GM23338 (cell line): ENCODE measurements at regions not wholly inside any gene's neighbourhood (a gene's known extent, or its start where the extent isn't known, plus 50 kb on each side); places are given as distances from the start of the nearest gene placed in this dataset.

Experiments used
- ATAC-seq: fragments of 200-7000 bp; cut with Tn5 transposase; 3 replicates; pipeline ENCODE4 v1.9.1; 2020
- DNase-seq: peaks from one replicate; pipeline ENCODE4 v3.0.0-alpha.2; 2015; ENCODE audit warnings: low spot score
- H2AFZ ChIP-seq: fragments of 200-600 bp; sonication (generic); 2 replicates; pipeline ENCODE4 v1.8.0; 2016; ENCODE audit warnings: antibody characterized with exemption, mild to moderate bottlenecking, moderate library complexity
- H3F3A ChIP-seq: fragments of 200-600 bp; sonication (generic); replicated peaks from 2 replicates; pipeline ENCODE4 v1.8.0; 2017; ENCODE audit warnings: antibody characterized with exemption, mixed run types, low read depth
- H3K27ac ChIP-seq: fragments of 200-600 bp; sonication (generic); 2 replicates; pipeline ENCODE4 v1.6.1; 2016; ENCODE audit warnings: low read depth
- H3K27me3 ChIP-seq: fragments of 200-600 bp; sonication (generic); 2 replicates; pipeline ENCODE4 v1.8.0; 2016; ENCODE audit warnings: mild to moderate bottlenecking, mixed run types, moderate library complexity; ENCODE audit not compliant: insufficient read depth
- H3K36me3 ChIP-seq: fragments of 200-600 bp; sonication (generic); 2 replicates; pipeline ENCODE4 v1.8.0; 2016; ENCODE audit warnings: mild to moderate bottlenecking; ENCODE audit not compliant: insufficient read depth
- H3K4me1 ChIP-seq: fragments of 200-600 bp; sonication (generic); 2 replicates; pipeline ENCODE4 v1.8.0; 2016; ENCODE audit warnings: mild to moderate bottlenecking, moderate library complexity; ENCODE audit not compliant: insufficient read depth
- H3K4me2 ChIP-seq: fragments of 200-600 bp; sonication (generic); 2 replicates; pipeline ENCODE4 v1.7.1; 2017; ENCODE audit warnings: mixed run types
- H3K4me3 ChIP-seq: fragments of 200-600 bp; sonication (generic); 2 replicates; pipeline ENCODE4 v1.6.1; 2016; ENCODE audit warnings: mixed run types
- H3K79me2 ChIP-seq: fragments of 200-600 bp; sonication (generic); replicated peaks from 2 replicates; pipeline ENCODE4 v1.8.0; 2017; ENCODE audit warnings: mild to moderate bottlenecking; ENCODE audit not compliant: insufficient read depth
- H3K9me2 ChIP-seq: fragments of 200-600 bp; sonication (generic); 2 replicates; pipeline ENCODE4 v1.8.0; 2017; ENCODE audit not compliant: insufficient read depth
- H4K20me1 ChIP-seq: fragments of 200-600 bp; sonication (generic); replicated peaks from 2 replicates; pipeline ENCODE4 v1.8.0; 2017; ENCODE audit warnings: mild to moderate bottlenecking; ENCODE audit not compliant: insufficient read depth
- H3K27ac Mint-ChIP-seq: 2 replicates; pipeline ENCODE4 v1.8.0; 2020; ENCODE audit warnings: inconsistent platforms, mild to moderate bottlenecking, moderate library complexity, mixed read lengths
- H3K27me3 Mint-ChIP-seq: 3 replicates; pipeline ENCODE4 v1.8.0; 2022; ENCODE audit warnings: low read depth, mild to moderate bottlenecking, moderate library complexity, mixed read lengths, inconsistent platforms; ENCODE audit not compliant: insufficient read depth, poor library complexity
- H3K36me3 Mint-ChIP-seq: 3 replicates; pipeline ENCODE4 v1.8.0; 2021; ENCODE audit warnings: low read depth, mild to moderate bottlenecking, inconsistent platforms, moderate library complexity, mixed read lengths
- H3K4me1 Mint-ChIP-seq: 3 replicates; pipeline ENCODE4 v1.8.0; 2020; ENCODE audit warnings: mild to moderate bottlenecking, inconsistent platforms, mixed read lengths
- H3K4me3 Mint-ChIP-seq: 3 replicates; pipeline ENCODE4 v1.8.0; 2021; ENCODE audit warnings: moderate library complexity, mild to moderate bottlenecking, inconsistent platforms, mixed read lengths
- H3K9me3 Mint-ChIP-seq: 3 replicates; pipeline ENCODE4 v1.8.0; 2020; ENCODE audit warnings: moderate library complexity, mild to moderate bottlenecking, inconsistent platforms, mixed read lengths
- CREB1 ChIP-seq: fragments of 250-450 bp; sonication (Bioruptor Pico); IDR thresholded peaks from 2 replicates; pipeline ENCODE4 v1.5.0; 2020; ENCODE audit warnings: low read depth, mild to moderate bottlenecking, moderate library complexity
- EZH2 ChIP-seq: fragments of 200-600 bp; sonication (generic); IDR thresholded peaks from one replicate; pipeline ENCODE4 v1.8.0; 2017; ENCODE audit warnings: antibody characterized with exemption, mild to moderate bottlenecking, low read depth; ENCODE audit not compliant: unreplicated experiment
- JUNB ChIP-seq: IDR thresholded peaks from one replicate; pipeline ENCODE4 v1.6.1; 2016; ENCODE audit warnings: antibody characterized with exemption; ENCODE audit not compliant: unreplicated experiment
- POLR2AphosphoS5 ChIP-seq: IDR thresholded peaks from 2 replicates; pipeline ENCODE4 v1.6.1; 2016; ENCODE audit warnings: antibody characterized with exemption, low read depth
- REST ChIP-seq: IDR thresholded peaks from one replicate; pipeline ENCODE4 v1.6.1; 2018; ENCODE audit warnings: antibody characterized with exemption; ENCODE audit not compliant: unreplicated experiment
- STAT1 ChIP-seq: IDR thresholded peaks from one replicate; pipeline ENCODE4 v1.6.1; 2016; ENCODE audit warnings: antibody characterized with exemption; ENCODE audit not compliant: unreplicated experiment
- ZNF114 ChIP-seq: fragments of 250-450 bp; sonication (Bioruptor Pico); IDR thresholded peaks from 2 replicates; pipeline ENCODE4 v1.5.0; 2020; ENCODE audit warnings: mild to moderate bottlenecking, moderate library complexity
- ZNF462 ChIP-seq: fragments of 250-450 bp; sonication (Bioruptor Pico); IDR thresholded peaks from 2 replicates; pipeline ENCODE4 v1.5.0; 2020; ENCODE audit warnings: mild to moderate bottlenecking, moderate library complexity

DNA sequence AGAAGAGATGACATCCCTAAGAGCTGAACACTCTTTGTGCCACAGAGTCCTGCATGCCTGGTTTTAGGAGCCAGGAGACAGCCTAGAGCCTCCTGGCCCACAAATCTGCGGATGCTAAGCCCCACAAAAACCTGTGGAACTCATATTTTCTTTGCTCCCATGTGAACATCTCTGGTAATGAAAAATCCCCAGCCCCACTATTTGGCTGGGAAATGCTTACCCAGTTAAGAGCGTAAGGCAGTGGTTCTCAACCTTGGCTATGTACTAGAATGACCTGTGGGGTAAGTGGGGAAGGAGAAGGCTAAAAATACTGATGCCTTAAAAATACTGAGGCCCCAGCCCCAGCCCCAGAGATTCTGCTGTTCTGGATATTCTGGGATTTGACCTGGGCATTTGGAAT, 208.1 kb downstream of the EN1 start:
- peaks cover 29% of the 10 kb centered on the region for H3K4me1 Mint-ChIP-seq
- peaks cover 26% of the 10 kb centered on the region for H3K4me1 ChIP-seq
- no peak overlapping the region for H3K27ac ChIP-seq
- no peak for ATAC-seq
- no peak overlapping the region for H3K4me3 Mint-ChIP-seq
- peaks cover 6% of the 10 kb centered on the region; the same call in 1 of the 2 replicates for H3K36me3 ChIP-seq
- no peak for DNase-seq
- H2AFZ ChIP-seq: no peak overlapping the region
- no peak overlapping the region for H3K4me3 ChIP-seq
- H3K27me3 ChIP-seq: no peaks in the 10 kb centered on the region
- H3K27me3 Mint-ChIP-seq: no peaks in the 10 kb centered on the region
- no peaks in the 10 kb centered on the region for H3K36me3 Mint-ChIP-seq
- H3K4me2 ChIP-seq: no peak overlapping the region
- no peak for TF ChIP-seq EZH2
- no peak for TF ChIP-seq REST
- no peaks in the 10 kb centered on the region for H4K20me1 ChIP-seq
- peaks cover 4% of the 10 kb centered on the region; the same call in 1 of the 2 replicates for H3K9me2 ChIP-seq
- no peaks in the 10 kb centered on the region for H3F3A ChIP-seq
- no peak overlapping the region for H3K27ac Mint-ChIP-seq
- no peaks in the 10 kb centered on the region for H3K79me2 ChIP-seq
- H3K9me3 Mint-ChIP-seq: peaks cover 7% of the 10 kb centered on the region; the same call in 2 of the 3 replicates

GRCh38 chr2:118638453-118638852, 209.0 kb downstream of the EN1 start:
- DNase-seq: no peak
- no peaks in the 10 kb centered on the region for H3K36me3 Mint-ChIP-seq
- H3K4me1 Mint-ChIP-seq: peaks cover 31% of the 10 kb centered on the region
- no peaks in the 10 kb centered on the region for H3K79me2 ChIP-seq
- H3K27me3 Mint-ChIP-seq: no peaks in the 10 kb centered on the region
- H3K4me1 ChIP-seq: peaks cover 23% of the 10 kb centered on the region
- no peak for ATAC-seq
- no peaks in the 10 kb centered on the region for H4K20me1 ChIP-seq
- H3K9me3 Mint-ChIP-seq: peaks cover 7% of the 10 kb centered on the region; the same call in 2 of the 3 replicates
- H3K27ac Mint-ChIP-seq: no peak overlapping the region
- peaks cover 6% of the 10 kb centered on the region; the same call in 1 of the 2 replicates for H3K36me3 ChIP-seq
- H2AFZ ChIP-seq: peak overlapping the region; percentile 21; the same call in 1 of the 2 replicates
- H3K27me3 ChIP-seq: no peaks in the 10 kb centered on the region
- no peak overlapping the region for H3K4me3 ChIP-seq
- H3K9me2 ChIP-seq: peaks cover 4% of the 10 kb centered on the region; the same call in 1 of the 2 replicates
- H3F3A ChIP-seq: no peaks in the 10 kb centered on the region
- H3K27ac ChIP-seq: no peak overlapping the region
- H3K4me2 ChIP-seq: no peak overlapping the region
- H3K4me3 Mint-ChIP-seq: no peak overlapping the region
- TF ChIP-seq CREB1 (CRISPR knock-in tag) (no peak), STAT1 (no peak), POLR2AphosphoS5 (no peak), ZNF462 (CRISPR knock-in tag) (no peak), REST (no peak), ZNF114 (CRISPR knock-in tag) (no peak), JUNB (no peak)
